H1 (cell line): ENCODE measurements at regions not wholly inside any gene's neighbourhood (a gene's known extent, or its start where the extent isn't known, plus 50 kb on each side); places are given as distances from the start of the nearest gene placed in this dataset.

Source experiments
- CTCF ChIA-PET: fragments of 300-600 bp; sonication (Branson Sonifier 250); formaldehyde crosslinking; loops from one replicate; lab custom pipeline; 2021; ENCODE audit not compliant: partially characterized antibody; lab: Charles Lee
- POLR2A ChIA-PET: fragments of 300-600 bp; sonication (Branson Sonifier 250); formaldehyde crosslinking; loops from one replicate; lab custom pipeline; 2021; ENCODE audit warnings: inconsistent platforms; ENCODE audit not compliant: partially characterized antibody; lab: Charles Lee
- DNase-seq, 2 experiments: peaks; one replicate each; pipeline versions ENCODE4 v3.0.0 to v3.0.0-alpha.2; 2010 to 2022; ENCODE audit warnings: low spot score in 2 of 2, low read depth in 1 of 2, mixed read lengths in 1 of 2
- FAIRE-seq: peaks from 2 replicates; lab custom pipeline; 2011; peaks lifted over from hg19 to GRCh38; lab: Jason Lieb, UNC
- H2AFZ ChIP-seq: 2 replicates; pipeline ENCODE4 v1.8.1; 2012; ENCODE audit warnings: low read length, inconsistent platforms
- H2AK5ac ChIP-seq: 2 replicates; pipeline ENCODE4 v1.6.1; 2013; ENCODE audit warnings: low read depth, low read length
- H2BK120ac ChIP-seq: replicated peaks from 2 replicates; pipeline ENCODE3; 2013; ENCODE audit warnings: low read depth, low read length, inconsistent platforms
- H2BK12ac ChIP-seq: 2 replicates; pipeline ENCODE4 v1.6.1; 2013; ENCODE audit warnings: low read depth, low read length
- H2BK15ac ChIP-seq: 2 replicates; pipeline ENCODE4 v1.6.1; 2013; ENCODE audit warnings: low read length
- H2BK20ac ChIP-seq: 2 replicates; pipeline ENCODE4 v1.6.1; 2013; ENCODE audit warnings: low read length
- H2BK5ac ChIP-seq: 2 replicates; pipeline ENCODE4 v1.6.1; 2013; ENCODE audit warnings: low read depth, low read length
- H3K14ac ChIP-seq: 2 replicates; pipeline ENCODE4 v1.6.1; 2013; ENCODE audit warnings: inconsistent platforms; ENCODE audit not compliant: insufficient read length
- H3K18ac ChIP-seq: 2 replicates; pipeline ENCODE4 v1.6.1; 2013; ENCODE audit warnings: low read length; ENCODE audit errors: extremely low read depth
- H3K23ac ChIP-seq: 2 replicates; pipeline ENCODE4 v1.6.1; 2013; ENCODE audit warnings: inconsistent platforms; ENCODE audit not compliant: insufficient read length
- H3K23me2 ChIP-seq: 2 replicates; pipeline ENCODE4 v1.6.1; 2013; ENCODE audit warnings: low read depth, low read length
- H3K27ac ChIP-seq: 2 replicates; pipeline ENCODE4 v1.6.1; 2011; ENCODE audit warnings: low read depth, low read length, inconsistent platforms
- H3K27me3 ChIP-seq, 4 experiments: replicated peaks in 1 of 4; 1 replicate in 1 of 4; 2 replicates in 3 of 4; pipeline versions ENCODE4 v1.6.1 to v1.8.1; 2011 to 2013; ENCODE audit warnings: low read length in 3 of 4, mild to moderate bottlenecking in 3 of 4, inconsistent platforms in 2 of 4, mixed read lengths in 2 of 4, moderate library complexity in 1 of 4; ENCODE audit not compliant: control insufficient read depth in 3 of 4, insufficient read depth in 3 of 4; ENCODE audit errors: extremely low read depth in 1 of 4
- H3K36me3 ChIP-seq, 4 experiments: 2 replicates each; pipeline versions ENCODE4 v1.6.1 to v1.8.1; 2011 to 2013; ENCODE audit warnings: mild to moderate bottlenecking in 4 of 4, low read length in 3 of 4, moderate library complexity in 2 of 4, control low read depth in 1 of 4, inconsistent platforms in 1 of 4; ENCODE audit not compliant: insufficient read depth in 4 of 4, control insufficient read depth in 2 of 4
- H3K4ac ChIP-seq: replicated peaks from 2 replicates; pipeline ENCODE3; 2013; ENCODE audit warnings: low read length, low read depth, mixed read lengths, inconsistent platforms; ENCODE audit not compliant: insufficient read length
- H3K4me1 ChIP-seq, 4 experiments: replicated peaks in 1 of 4; 1 replicate in 1 of 4; 2 replicates in 3 of 4; pipeline versions ENCODE4 v1.6.1 to v1.8.1; 2011 to 2013; ENCODE audit warnings: low read length in 3 of 4, inconsistent platforms in 2 of 4, mixed read lengths in 1 of 4; ENCODE audit not compliant: insufficient read depth in 4 of 4, control insufficient read depth in 3 of 4
- H3K4me2 ChIP-seq, 2 experiments: 2 replicates each; pipeline versions ENCODE4 v1.6.1 to v1.8.1; 2011 to 2013; ENCODE audit warnings: low read depth in 2 of 2, low read length in 2 of 2, control low read depth in 1 of 2, inconsistent platforms in 1 of 2, mild to moderate bottlenecking in 1 of 2; ENCODE audit not compliant: insufficient read depth in 1 of 2
- H3K4me3 ChIP-seq, 4 experiments: fragments of 200-600, 300-600 bp in 1 of 4; sonication (generic), shearing (Covaris generic), sonication (Bioruptor Twin) in 1 of 4; 2 replicates each; pipeline versions ENCODE4 v1.5.1 to v1.8.1; 2011 to 2016; ENCODE audit warnings: low read length in 4 of 4, low read depth in 3 of 4, control low read depth in 2 of 4, inconsistent platforms in 2 of 4, mild to moderate bottlenecking in 2 of 4, mixed read lengths in 1 of 4, moderate library complexity in 1 of 4; ENCODE audit not compliant: insufficient read depth in 2 of 4; ENCODE audit errors: extremely low read depth in 1 of 4
- H3K56ac ChIP-seq: replicated peaks from 2 replicates; pipeline ENCODE3; 2013; ENCODE audit warnings: low read depth, mild to moderate bottlenecking, mixed read lengths, low read length, inconsistent platforms; ENCODE audit not compliant: insufficient read length
- H3K79me1 ChIP-seq: 2 replicates; pipeline ENCODE4 v1.6.1; 2013; ENCODE audit warnings: low read depth, low read length, control low read depth
- H3K79me2 ChIP-seq, 2 experiments: 2 replicates each; pipeline versions ENCODE4 v1.6.1 to v1.8.1; 2012 to 2013; ENCODE audit warnings: low read length in 2 of 2, mild to moderate bottlenecking in 2 of 2, inconsistent platforms in 1 of 2; ENCODE audit not compliant: insufficient read depth in 2 of 2, control insufficient read depth in 1 of 2
- H3K9ac ChIP-seq, 4 experiments: replicated peaks in 1 of 4; 1 replicate in 1 of 4; 2 replicates in 3 of 4; pipeline versions ENCODE4 v1.6.1 to v1.8.1; 2011 to 2013; ENCODE audit warnings: low read depth in 3 of 4, low read length in 3 of 4, control low read depth in 2 of 4, mild to moderate bottlenecking in 2 of 4, moderate library complexity in 2 of 4, inconsistent platforms in 1 of 4; ENCODE audit errors: extremely low read depth in 1 of 4
- H3K9me3 ChIP-seq, 2 experiments: 2 replicates each; pipeline versions ENCODE4 v1.6.1 to v1.8.1; 2012 to 2013; ENCODE audit warnings: mild to moderate bottlenecking in 2 of 2, moderate library complexity in 2 of 2, control low read depth in 1 of 2, inconsistent platforms in 1 of 2, low read depth in 1 of 2, low read length in 1 of 2, mixed read lengths in 1 of 2; ENCODE audit not compliant: insufficient read depth in 2 of 2
- H4K20me1 ChIP-seq, 2 experiments: replicated peaks in 1 of 2; 2 replicates each; pipeline versions ENCODE3 to v1.8.1; 2011 to 2013; ENCODE audit warnings: inconsistent platforms in 2 of 2, low read length in 2 of 2, mild to moderate bottlenecking in 1 of 2; ENCODE audit not compliant: insufficient read depth in 2 of 2, control insufficient read depth in 1 of 2
- H4K5ac ChIP-seq: 2 replicates; pipeline ENCODE4 v1.6.1; 2013; ENCODE audit warnings: low read length, low read depth, mixed read lengths, inconsistent platforms; ENCODE audit not compliant: insufficient read length
- H4K8ac ChIP-seq: 2 replicates; pipeline ENCODE4 v1.8.0; 2013; ENCODE audit warnings: mild to moderate bottlenecking, moderate library complexity, low read length, inconsistent platforms; ENCODE audit not compliant: insufficient read depth; ENCODE audit errors: extremely low read depth
- H4K91ac ChIP-seq: replicated peaks from 2 replicates; pipeline ENCODE3; 2013; ENCODE audit warnings: low read length, mixed read lengths, inconsistent platforms; ENCODE audit not compliant: insufficient read length
- ATF3 ChIP-seq: IDR thresholded peaks from 2 replicates; pipeline ENCODE4 v1.6.1; 2011; ENCODE audit warnings: low read depth, mild to moderate bottlenecking, low read length; ENCODE audit not compliant: insufficient read depth
- BACH1 ChIP-seq: IDR thresholded peaks from 2 replicates; pipeline ENCODE4 v1.6.1; 2012; ENCODE audit warnings: low read length, improper control_type of control experiment
- CREB1 ChIP-seq: IDR thresholded peaks from 2 replicates; pipeline ENCODE4 v1.6.1; 2012; ENCODE audit warnings: inconsistent platforms
- EGR1 ChIP-seq: IDR thresholded peaks from 2 replicates; pipeline ENCODE4 v1.6.1; 2011; ENCODE audit warnings: low read depth, low read length, borderline replicate concordance
- GTF2F1 ChIP-seq: IDR thresholded peaks from 2 replicates; pipeline ENCODE4 v1.6.1; 2012; ENCODE audit warnings: low read depth, low read length, improper control_type of control experiment, borderline replicate concordance
- MAX ChIP-seq: IDR thresholded peaks from 2 replicates; pipeline ENCODE4 v1.6.1; 2012; ENCODE audit warnings: inconsistent platforms
- NANOG ChIP-seq: IDR thresholded peaks from 2 replicates; pipeline ENCODE4 v1.6.1; 2011; ENCODE audit warnings: low read length, low read depth, mild to moderate bottlenecking, inconsistent platforms; ENCODE audit not compliant: insufficient read depth, poor library complexity, severe bottlenecking
- PHF8 ChIP-seq: fragments of 200-600 bp; sonication (generic); conservative IDR thresholded peaks from 2 replicates; pipeline ENCODE4 v1.7.1; 2012; ENCODE audit warnings: low read depth, mild to moderate bottlenecking, inconsistent platforms, low read length, moderate library complexity
- POLR2A ChIP-seq, 2 experiments: IDR thresholded peaks; 1 replicate in 1 of 2; 2 replicates in 1 of 2; pipeline ENCODE4 v1.6.1; 2011; ENCODE audit warnings: low read depth in 2 of 2, low read length in 2 of 2, mild to moderate bottlenecking in 2 of 2; ENCODE audit errors: control extremely low read depth in 1 of 2
- RAD21 ChIP-seq, 2 experiments: IDR thresholded peaks in 1 of 2; conservative IDR thresholded peaks in 1 of 2; 2 replicates each; pipeline ENCODE4 v1.6.1; 2011; ENCODE audit warnings: low read depth in 2 of 2, low read length in 2 of 2, improper control_type of control experiment in 1 of 2, inconsistent platforms in 1 of 2, mild to moderate bottlenecking in 1 of 2, moderate library complexity in 1 of 2
- RFX5 ChIP-seq: IDR thresholded peaks from 2 replicates; pipeline ENCODE4 v1.6.1; 2011; ENCODE audit warnings: low read depth, low read length, improper control_type of control experiment, borderline replicate concordance
- RXRA ChIP-seq: IDR thresholded peaks from 2 replicates; pipeline ENCODE4 v1.6.1; 2011; ENCODE audit warnings: low read depth, mild to moderate bottlenecking, low read length, moderate library complexity; ENCODE audit not compliant: insufficient read depth
- SIX5 ChIP-seq: IDR thresholded peaks from 2 replicates; pipeline ENCODE4 v1.6.1; 2011; ENCODE audit warnings: mild to moderate bottlenecking, low read depth, low read length
- SP4 ChIP-seq: IDR thresholded peaks from 2 replicates; pipeline ENCODE4 v1.6.1; 2012; ENCODE audit warnings: low read length, inconsistent platforms
- TBP ChIP-seq: IDR thresholded peaks from 2 replicates; pipeline ENCODE4 v1.6.1; 2011; ENCODE audit warnings: low read depth, low read length, improper control_type of control experiment
- YY1 ChIP-seq: IDR thresholded peaks from 2 replicates; pipeline ENCODE4 v1.6.1; 2011; ENCODE audit warnings: low read depth, mild to moderate bottlenecking, low read length
- WGBS, 2 experiments: shearing (Covaris generic) in 1 of 2; methylation state at CpG; one replicate each; pipeline versions ENCODE4 v1.1.6 to v1.1.7; 2013 to 2015; ENCODE audit warnings: low lambda C conversion rate in 2 of 2, mixed read lengths in 2 of 2, inconsistent platforms in 1 of 2, low coverage in 1 of 2, missing lambda C conversion rate in 1 of 2; ENCODE audit not compliant: insufficient replicate concordance in 2 of 2, insufficient coverage in 1 of 2, insufficient read length in 1 of 2; ENCODE audit errors: extremely low coverage in 1 of 2, missing lambda C conversion rate in 1 of 2; 5-methylcytosine and 5-hydroxymethylcytosine counted together

GRCh38 chr20:20938131-20938530 lies 168.0 kb downstream of the LINC00237 start:
- no peaks in the 10 kb centered on the region for H3K27me3 ChIP-seq
- H3K14ac ChIP-seq = no peak overlapping the region
- H3K23me2 ChIP-seq = no peaks in the 10 kb centered on the region
- ChIA-PET POLR2A (interaction anchor here (0.7 kb wide), 1 partner anchor 52 kb away, joined by 3 read pairs; no protein-coding TSS in a partner anchor), CTCF (no interaction called here)
- no peak overlapping the region for H2BK20ac ChIP-seq
- H3K9ac ChIP-seq = no peak overlapping the region
- H3K27ac ChIP-seq = no peak overlapping the region
- 98% methylated on average over 7 of the region's 7 CpGs; no CpG with 5 or more reads in 1 of the 2 experiments for WGBS, 2 experiments
- no peak overlapping the region for H4K91ac ChIP-seq
- no peaks in the 10 kb centered on the region for H3K4me1 ChIP-seq
- no peaks in the 10 kb centered on the region for H4K20me1 ChIP-seq
- H2BK12ac ChIP-seq = no peak overlapping the region
- no peaks in the 10 kb centered on the region for H3K9me3 ChIP-seq
- H3K4me2 ChIP-seq = no peak overlapping the region
- H3K79me1 ChIP-seq = no peaks in the 10 kb centered on the region
- no peak overlapping the region for H3K56ac ChIP-seq
- no peak overlapping the region for H3K4me3 ChIP-seq
- H2AK5ac ChIP-seq = no peak overlapping the region
- H2BK120ac ChIP-seq = no peak overlapping the region
- DNase-seq (no peak), FAIRE-seq (no peak)
- no peaks in the 10 kb centered on the region for H3K79me2 ChIP-seq
- H4K5ac ChIP-seq = no peak overlapping the region
- no peak overlapping the region for H4K8ac ChIP-seq
- H2AFZ ChIP-seq = no peak overlapping the region
- H3K4ac ChIP-seq = no peak overlapping the region
- no peaks in the 10 kb centered on the region for H3K36me3 ChIP-seq
- no peak overlapping the region for H2BK5ac ChIP-seq
- no peak overlapping the region for H2BK15ac ChIP-seq
- H3K23ac ChIP-seq = no peak overlapping the region
- H3K18ac ChIP-seq = no peak overlapping the region
- TF ChIP-seq BACH1 (no peak), SIX5 (no peak), TBP (no peak), NANOG (no peak), PHF8 (no peak), POLR2A (IDR thresholded peaks at IDR 0.05; ENCODE audit: control extremely low read depth in 1 of 2, low read depth in 2 of 2, low read length in 2 of 2) (no peak), RXRA (no peak), YY1 (no peak), GTF2F1 (no peak), RAD21 (IDR thresholded peaks at IDR 0.05 in 1 of 2, conservative IDR thresholded peaks at IDR 0.05 in 1 of 2; ENCODE audit: low read depth in 2 of 2, low read length in 2 of 2) (no peak), RFX5 (no peak), CREB1 (no peak), MAX (no peak), EGR1 (no peak), ATF3 (no peak), SP4 (no peak)
